GM12878 (cell line): ENCODE measurements at regions not wholly inside any gene's neighbourhood (a gene's known extent, or its start where the extent isn't known, plus 50 kb on each side); places are given as distances from the start of the nearest gene placed in this dataset.

ENCODE experiments used
- ATAC-seq: fragments of 200-7000 bp; cut with Tn5 transposase; 3 replicates; pipeline ENCODE4 v1.9.1; 2020; ENCODE audit warnings: mild to moderate bottlenecking, moderate library complexity
- BruUV-seq: library from RNA; stranded (reverse); fragments of 400-500 nt; replicated peaks from 2 replicates; lab custom pipeline; 2021; lab: Mats Ljungman, UMichigan
- CTCF ChIA-PET: fragments of 300-600 bp; sonication (Branson Sonifier 250); formaldehyde crosslinking; extraction: SDS; loops from one replicate; lab custom pipeline; 2021; ENCODE audit warnings: inconsistent platforms; lab: Yijun Ruan, JAX
- POLR2A ChIA-PET: fragments of 350-600 bp; formaldehyde crosslinking; extraction: SDS; loops from one replicate; lab custom pipeline; 2021; ENCODE audit warnings: inconsistent platforms; lab: Charles Lee
- RAD21 ChIA-PET: fragments of 300-600 bp; sonication (Branson Sonifier 250); formaldehyde crosslinking; loops from one replicate; lab custom pipeline; 2023; ENCODE audit warnings: antibody characterized with exemption; ENCODE audit not compliant: unreplicated experiment; lab: Charles Lee
- SMC1A ChIA-PET: fragments of 300-600 bp; sonication (Branson Sonifier 250); formaldehyde crosslinking; loops from one replicate; lab custom pipeline; 2023; ENCODE audit not compliant: unreplicated experiment, uncharacterized antibody; lab: Charles Lee
- DNase-seq: peaks from one replicate; pipeline ENCODE4 v3.0.0-alpha.2; 2011; ENCODE audit warnings: low read depth, low spot score
- FAIRE-seq: peaks from 3 replicates; lab custom pipeline; 2011; peaks lifted over from hg19 to GRCh38; lab: Jason Lieb, UNC
- H2AFZ ChIP-seq: 2 replicates; pipeline ENCODE4 v1.6.0; 2011; ENCODE audit warnings: low read depth, low read length, control low read depth; ENCODE audit not compliant: control insufficient read depth
- H3K27ac ChIP-seq: 2 replicates; pipeline ENCODE4 v1.5.1; 2011; ENCODE audit warnings: control low read depth; ENCODE audit not compliant: control insufficient read depth, insufficient read depth
- H3K27me3 ChIP-seq, 2 experiments: replicated peaks in 1 of 2; 2 replicates each; pipeline versions ENCODE4 v1.6.0 to v1.6.1; 2011; ENCODE audit warnings: low read length in 1 of 2; ENCODE audit not compliant: control insufficient read depth in 2 of 2, insufficient read depth in 2 of 2
- H3K36me3 ChIP-seq, 2 experiments: 2 replicates each; pipeline ENCODE4 v1.5.1; 2011; ENCODE audit warnings: low read length in 1 of 2; ENCODE audit not compliant: control insufficient read depth in 2 of 2, insufficient read depth in 2 of 2
- H3K4me1 ChIP-seq: 2 replicates; pipeline ENCODE4 v1.6.1; 2011; ENCODE audit warnings: mild to moderate bottlenecking, low read length, moderate library complexity, mixed read lengths; ENCODE audit not compliant: control insufficient read depth, insufficient read depth
- H3K4me2 ChIP-seq: 2 replicates; pipeline ENCODE4 v1.6.0; 2011; ENCODE audit warnings: control low read depth; ENCODE audit not compliant: control insufficient read depth, insufficient read depth
- H3K4me3 ChIP-seq: fragments of 200-600 bp; sonication (generic); 2 replicates; pipeline ENCODE4 v1.5.1; 2016
- H3K79me2 ChIP-seq: 2 replicates; pipeline ENCODE4 v1.6.0; 2011; ENCODE audit warnings: low read length; ENCODE audit not compliant: control insufficient read depth, insufficient read depth
- H3K9ac ChIP-seq: 2 replicates; pipeline ENCODE4 v1.8.0; 2011; ENCODE audit warnings: low read length, control low read depth, mixed read lengths; ENCODE audit not compliant: control insufficient read depth, insufficient read depth
- H3K9me3 ChIP-seq: replicated peaks from 3 replicates; pipeline ENCODE4 v1.5.1; 2011; ENCODE audit warnings: mild to moderate bottlenecking, low read length; ENCODE audit not compliant: control insufficient read depth, insufficient read depth
- H4K20me1 ChIP-seq: 2 replicates; pipeline ENCODE4 v1.6.0; 2011; ENCODE audit not compliant: control insufficient read depth, insufficient read depth
- KAT2A ChIP-seq: conservative IDR thresholded peaks from 2 replicates; pipeline ENCODE4 v1.6.1; 2011; ENCODE audit warnings: low read depth, low read length; ENCODE audit not compliant: control insufficient read depth
- NBN ChIP-seq: fragments of 450-650 bp; IDR thresholded peaks from 2 replicates; pipeline ENCODE4 v1.6.1; 2016
- NFIC ChIP-seq: IDR thresholded peaks from 2 replicates; pipeline ENCODE4 v1.6.1; 2012; ENCODE audit warnings: low read depth, mild to moderate bottlenecking, inconsistent platforms, low read length, moderate library complexity
- NR2C2 ChIP-seq: IDR thresholded peaks from 2 replicates; pipeline ENCODE4 v1.6.1; 2011; ENCODE audit warnings: borderline replicate concordance, low read depth; ENCODE audit not compliant: control insufficient read depth, insufficient read length
- PRDM15 ChIP-seq: fragments of 450-650 bp; formaldehyde crosslinking; IDR thresholded peaks from 2 replicates; pipeline ENCODE4 v1.4.0; 2020; ENCODE audit warnings: mild to moderate bottlenecking, moderate library complexity
- RELA ChIP-seq: fragments of 450-650 bp; IDR thresholded peaks from 2 replicates; pipeline ENCODE4 v1.8.0; 2014; ENCODE audit warnings: borderline replicate concordance; ENCODE audit not compliant: partially characterized antibody
- SRF ChIP-seq, 2 experiments: IDR thresholded peaks; 2 replicates each; pipeline ENCODE4 v1.6.1; 2011; ENCODE audit warnings: low read depth in 2 of 2, low read length in 2 of 2, mild to moderate bottlenecking in 1 of 2, moderate library complexity in 1 of 2
- STAT1 ChIP-seq: fragments of 450-650 bp; conservative IDR thresholded peaks from 2 replicates; pipeline ENCODE4 v1.6.1; 2014; ENCODE audit warnings: antibody characterized with exemption, mild to moderate bottlenecking
- TARDBP ChIP-seq: IDR thresholded peaks from 2 replicates; pipeline ENCODE4 v1.6.1; 2016; ENCODE audit warnings: borderline replicate concordance
- TBL1XR1 ChIP-seq: IDR thresholded peaks from 2 replicates; pipeline ENCODE4 v1.6.1; 2012; ENCODE audit warnings: low read depth, low read length, improper control_type of control experiment
- TCF3 ChIP-seq: IDR thresholded peaks from 2 replicates; pipeline ENCODE4 v1.6.1; 2012; ENCODE audit warnings: low read depth, mild to moderate bottlenecking, low read length, borderline replicate concordance; ENCODE audit not compliant: insufficient read depth
- YBX1 ChIP-seq: fragments of 450-650 bp; IDR thresholded peaks from 2 replicates; pipeline ENCODE4 v1.6.1; 2016; ENCODE audit warnings: antibody characterized with exemption
- ZBED1 ChIP-seq: IDR thresholded peaks from 2 replicates; pipeline ENCODE4 v1.6.1; 2016; ENCODE audit warnings: borderline replicate concordance
- ZBTB33 ChIP-seq: fragments of 450-650 bp; IDR thresholded peaks from 2 replicates; pipeline ENCODE4 v1.6.1; 2017; ENCODE audit warnings: mild to moderate bottlenecking
- ZBTB4 ChIP-seq: fragments of 450-650 bp; formaldehyde crosslinking; IDR thresholded peaks from 2 replicates; pipeline ENCODE4 v1.4.0; 2022; ENCODE audit warnings: mild to moderate bottlenecking, moderate library complexity
- WGBS: methylation state at CpG from one replicate; pipeline ENCODE4 v1.1.6; 2016; ENCODE audit warnings: low lambda C conversion rate; ENCODE audit not compliant: insufficient replicate concordance, insufficient coverage; ENCODE audit errors: missing lambda C conversion rate; 5-methylcytosine and 5-hydroxymethylcytosine counted together
- in situ Hi-C: fragments of 300-500 bp; cut with MboI; formaldehyde crosslinking; loops from 9 replicates; pipeline ENCODE4 v1.14.3; 2018; ENCODE audit warnings: mixed read lengths
- intact Hi-C: fragments of 100-400 bp; cut with micrococcal nuclease; formaldehyde crosslinking; loops from one replicate; pipeline ENCODE4 v1.14.2; 2022; ENCODE audit not compliant: unreplicated experiment

DNA sequence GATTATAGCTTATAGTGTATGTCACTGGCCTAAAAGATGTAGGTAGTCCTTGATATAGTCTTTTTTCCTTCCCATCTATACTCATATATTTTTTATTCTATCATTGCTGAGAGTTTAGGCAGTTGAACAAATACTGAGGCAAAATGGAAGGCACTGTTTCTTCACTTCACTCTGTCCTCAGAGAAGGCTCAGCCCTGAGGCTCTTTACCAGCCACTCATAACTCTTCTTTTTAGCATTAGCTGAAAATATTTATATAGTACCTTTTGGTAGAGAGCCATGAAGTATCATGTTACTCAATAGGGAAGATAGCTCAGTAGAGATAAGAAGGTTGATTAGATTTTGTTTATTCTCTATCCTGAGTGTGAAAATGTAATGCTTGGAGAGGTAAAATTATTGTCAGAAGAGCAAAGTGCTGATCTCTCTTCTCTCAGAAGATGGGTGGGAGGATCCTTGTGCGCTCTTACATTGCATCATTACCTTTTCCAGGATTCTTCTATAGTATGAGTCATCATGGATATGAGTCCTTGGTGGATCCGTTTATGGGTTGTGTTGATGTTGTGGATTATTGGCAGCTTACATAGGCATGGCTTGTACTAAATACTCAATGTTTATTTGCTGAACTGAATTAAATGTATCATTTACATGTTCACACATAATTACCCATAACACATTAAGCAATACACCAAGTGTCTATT, 88.1 kb downstream of the ANXA1 start:
- DNase-seq (no peak), ATAC-seq (no peak), FAIRE-seq (no peak)
- BruUV-seq, result no TSS peak
- H3K4me1 ChIP-seq, result no peaks in the 10 kb centered on the region
- in situ Hi-C loops (no loop called here), intact Hi-C loops (no loop called here)
- H3K9me3 ChIP-seq, result no peaks in the 10 kb centered on the region
- no peaks in the 10 kb centered on the region for H3K36me3 ChIP-seq
- ChIA-PET CTCF (interaction anchor here (0.9 kb wide), 1 partner anchor 17 kb away, joined by 3 read pairs; no protein-coding TSS in a partner anchor), POLR2A (no interaction called here), RAD21 (no interaction called here), SMC1A (interaction anchor here (1.1 kb wide), 1 partner anchor 20 kb away, joined by 4 read pairs; no protein-coding TSS in a partner anchor)
- H3K27ac ChIP-seq, result no peak overlapping the region
- H4K20me1 ChIP-seq, result no peaks in the 10 kb centered on the region
- WGBS, result 18% methylated on average over 2 of the region's 2 CpGs
- H2AFZ ChIP-seq, result no peak overlapping the region
- H3K4me3 ChIP-seq, result no peak overlapping the region
- H3K4me2 ChIP-seq, result no peak overlapping the region
- no peak overlapping the region for H3K9ac ChIP-seq
- H3K27me3 ChIP-seq, result no peaks in the 10 kb centered on the region
- no peaks in the 10 kb centered on the region for H3K79me2 ChIP-seq
- TF ChIP-seq NFIC, result no peak
- no peak for TF ChIP-seq TCF3
- TF ChIP-seq TBL1XR1, result no peak
- TF ChIP-seq ZBTB33, result no peak
- no peak for TF ChIP-seq ZBTB4 (CRISPR knock-in tag)
- no peak for TF ChIP-seq YBX1
- TF ChIP-seq NBN, result no peak
- no peak for TF ChIP-seq KAT2A
- TF ChIP-seq ZBED1, result no peak
- TF ChIP-seq SRF (IDR thresholded peaks at IDR 0.05; ENCODE audit: low read depth in 2 of 2, low read length in 2 of 2), result no peak
- no peak for TF ChIP-seq NR2C2
- no peak for TF ChIP-seq TARDBP
- TF ChIP-seq STAT1, result no peak
- TF ChIP-seq RELA, result no peak
- no peak for TF ChIP-seq PRDM15 (CRISPR knock-in tag)
